ENCODE measurements at regions not wholly inside any gene's neighbourhood (a gene's known extent, or its start where the extent isn't known, plus 50 kb on each side); places are given as distances from the start of the nearest gene placed in this dataset.

GRCh38 chr12:68468036-68468435 is 135.9 kb upstream of the MDM1 start:
- no peak for TF ChIP-seq EZH2phosphoT487 (IDR thresholded peaks at IDR 0.05; ENCODE audit: borderline replicate concordance)
- TF ChIP-seq CTCF (conservative IDR thresholded peaks at IDR 0.05; ENCODE audit: low read length), result no peak

Measured in Loucy (cell line).